GM18907 (cell line): ENCODE measurements at regions not wholly inside any gene's neighbourhood (a gene's known extent, or its start where the extent isn't known, plus 50 kb on each side); places are given as distances from the start of the nearest gene placed in this dataset.

Experiments
- ATAC-seq: cut with Tn5 transposase; IDR thresholded peaks from one replicate; pipeline ENCODE4 v1.9.1; 2021; ENCODE audit warnings: mild to moderate bottlenecking, moderate library complexity; ENCODE audit not compliant: unreplicated experiment

DNA sequence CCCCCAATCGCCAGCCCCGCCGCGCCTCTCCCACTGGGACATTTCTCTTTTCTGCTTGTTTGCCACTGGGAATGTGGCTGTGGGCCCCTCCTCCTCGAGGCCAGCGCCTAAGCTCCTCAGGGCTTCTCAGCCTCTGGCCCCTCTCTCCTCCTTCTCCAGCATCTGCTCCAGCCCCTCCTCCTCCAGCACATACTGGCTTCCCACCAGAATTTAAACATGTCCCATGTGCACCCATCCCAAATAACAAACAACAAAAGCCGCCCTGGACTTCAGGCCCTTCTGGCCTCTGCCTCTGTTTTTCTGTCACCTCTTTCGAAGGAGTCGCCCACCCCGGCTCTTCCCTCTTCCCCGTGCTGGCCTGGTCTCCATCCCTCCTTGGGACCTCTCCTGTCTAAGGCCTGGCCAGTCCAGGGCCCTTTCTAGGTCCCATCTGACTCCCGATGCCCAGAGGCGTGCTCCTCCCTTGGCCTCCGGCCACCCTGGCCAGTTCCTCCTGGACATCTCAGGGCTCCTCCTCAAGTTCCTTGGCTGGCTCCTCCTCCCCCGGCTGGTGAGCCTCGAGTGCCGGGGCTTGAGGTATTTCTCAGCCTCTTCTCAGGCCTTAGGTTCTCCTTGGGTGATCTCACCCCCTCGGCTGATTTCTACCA is 94.6 kb upstream of the SLC6A6 start:
- no peak for ATAC-seq

- ATAC-seq: no peak
Observed at GRCh38 chr3:14311729-14312128, 90.7 kb upstream of the SLC6A6 start.

- ATAC-seq: no peak
Observed at GRCh38 chr3:14312375-14312774, 90.0 kb upstream of the SLC6A6 start.

GRCh38 chr3:14317057-14317553 is 85.3 kb upstream of the SLC6A6 start:
- no peak for ATAC-seq

DNA sequence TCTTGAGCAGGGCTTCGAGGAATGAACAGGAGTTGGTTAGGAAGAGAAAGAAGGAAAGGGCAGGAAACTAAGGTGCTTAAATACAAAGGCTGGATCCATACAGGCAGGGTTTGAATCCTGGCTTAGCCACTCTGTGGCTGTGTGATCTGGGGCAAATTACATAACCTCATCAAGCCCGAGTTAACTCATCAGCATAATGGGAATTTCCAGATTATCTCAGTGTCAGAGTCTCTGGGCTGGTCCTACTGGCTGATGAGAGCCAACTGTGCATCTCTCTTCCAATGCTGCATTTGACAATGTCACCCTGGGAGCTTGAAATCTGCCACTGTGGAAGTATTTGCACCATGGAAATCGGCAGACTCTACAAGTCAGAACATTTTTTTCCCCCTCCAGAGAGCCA is 83.8 kb upstream of the SLC6A6 start:
- ATAC-seq: no peak

GRCh38 chr3:14319654-14320182 is 82.7 kb upstream of the SLC6A6 start:
- ATAC-seq: peak; percentile 93

- ATAC-seq: no peak
Observed at GRCh38 chr3:14320219-14320618, 82.2 kb upstream of the SLC6A6 start.

GRCh38 chr3:14322001-14322400 is 80.4 kb upstream of the SLC6A6 start:
- no peak for ATAC-seq

DNA sequence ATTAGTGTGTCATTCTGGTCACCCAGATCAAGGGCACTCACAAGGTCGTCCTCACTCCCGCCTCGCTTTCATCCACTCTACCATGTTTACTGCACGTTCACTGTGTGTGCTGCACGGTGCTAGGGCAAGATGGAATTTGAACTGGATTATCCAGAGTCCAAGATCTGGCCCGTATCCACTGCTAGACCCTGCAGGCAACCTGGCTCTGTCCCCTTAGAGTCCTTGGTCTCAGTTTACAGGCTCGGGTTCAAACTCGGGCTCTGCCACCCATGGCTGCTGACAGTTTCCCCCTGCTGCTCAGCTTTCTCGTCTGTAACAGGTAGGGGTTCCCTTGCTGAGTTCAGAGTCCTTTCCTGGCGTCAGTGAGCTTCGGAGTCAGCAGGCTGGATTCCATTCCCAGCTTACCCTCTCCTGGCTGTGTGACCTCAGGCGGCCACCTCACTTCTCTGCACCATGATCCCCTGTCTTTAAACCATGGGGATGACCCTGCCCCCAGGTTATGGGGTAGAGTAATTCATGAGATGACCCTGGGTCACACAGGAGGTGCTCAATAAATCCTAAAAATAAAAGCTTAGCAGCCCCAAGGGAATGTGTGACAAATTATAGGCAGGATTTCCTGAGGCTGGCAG is 79.6 kb upstream of the SLC6A6 start:
- ATAC-seq: no peak

DNA sequence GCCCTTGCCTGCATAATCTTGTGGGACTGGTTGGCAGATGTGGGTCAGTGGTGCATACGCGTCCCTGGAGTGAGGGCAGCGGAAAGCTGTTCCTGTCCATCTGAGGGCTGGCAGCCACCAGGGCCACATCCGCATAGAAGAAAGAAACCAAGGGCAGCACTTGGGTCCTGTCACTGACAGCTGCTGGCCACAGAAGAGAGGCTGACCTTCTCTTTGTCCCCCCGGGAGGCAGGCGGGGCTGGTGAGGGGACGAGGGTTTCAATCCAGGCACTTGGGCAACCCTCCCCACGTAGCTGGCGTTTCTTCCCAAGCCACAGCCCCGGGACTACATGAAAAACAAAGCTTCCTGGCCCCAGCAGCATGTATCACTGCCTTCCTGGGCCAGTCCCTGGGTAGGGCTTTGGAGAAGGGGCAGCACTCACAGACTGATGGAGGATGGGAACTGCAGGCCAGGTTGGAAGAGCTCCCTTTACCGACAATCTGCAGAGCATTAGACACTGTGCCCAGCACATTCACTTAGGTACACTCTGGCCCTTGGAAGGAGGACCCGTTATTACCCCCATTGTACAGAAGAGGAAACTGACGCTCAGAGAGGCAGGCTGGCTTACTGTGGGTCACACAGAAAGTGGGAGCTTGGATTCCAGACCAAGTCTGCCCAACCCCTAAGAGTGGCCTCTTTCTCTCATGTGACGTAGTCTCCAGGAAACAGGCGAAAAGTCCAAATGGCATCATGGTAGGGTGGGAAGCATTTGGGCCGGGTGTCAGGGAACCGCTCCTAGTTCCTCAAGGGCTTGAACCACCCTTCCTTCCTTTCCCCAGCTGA is 78.8 kb upstream of the SLC6A6 start:
- no peak for ATAC-seq

DNA sequence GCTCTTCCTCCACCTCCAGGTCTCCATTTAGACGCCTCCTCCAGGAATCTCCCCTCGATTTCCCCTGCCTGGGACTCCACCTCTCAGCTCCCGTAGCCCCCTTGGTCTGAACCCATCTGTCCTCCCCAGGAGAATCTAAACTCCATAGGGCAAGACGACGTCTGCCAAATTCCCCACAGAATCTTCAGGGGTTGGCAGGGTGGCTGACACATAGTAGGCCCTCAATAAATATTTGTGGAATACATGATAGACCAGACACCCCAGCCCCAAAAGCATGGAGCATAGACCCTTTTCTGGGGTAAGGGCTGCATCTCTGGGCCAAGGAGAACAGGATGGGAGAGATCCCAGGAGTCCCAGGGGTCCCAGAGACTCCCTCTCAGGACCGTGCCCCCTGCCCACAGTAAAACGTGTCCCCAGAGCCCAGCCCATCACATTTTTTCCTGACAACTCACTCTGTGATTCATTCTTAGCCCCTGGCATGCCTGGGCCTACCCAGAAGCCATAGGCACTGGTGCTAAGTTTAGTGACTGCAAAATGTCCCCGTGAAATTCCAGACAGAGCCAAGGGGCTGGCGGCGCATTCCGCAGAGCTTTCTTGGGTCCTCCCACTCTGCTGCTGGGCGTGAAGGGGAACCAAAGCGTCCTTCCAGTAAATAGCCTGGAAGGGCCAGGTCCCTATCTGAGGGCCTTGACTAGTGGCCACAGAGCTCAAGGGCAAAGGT is 78.0 kb upstream of the SLC6A6 start:
- no peak for ATAC-seq

DNA sequence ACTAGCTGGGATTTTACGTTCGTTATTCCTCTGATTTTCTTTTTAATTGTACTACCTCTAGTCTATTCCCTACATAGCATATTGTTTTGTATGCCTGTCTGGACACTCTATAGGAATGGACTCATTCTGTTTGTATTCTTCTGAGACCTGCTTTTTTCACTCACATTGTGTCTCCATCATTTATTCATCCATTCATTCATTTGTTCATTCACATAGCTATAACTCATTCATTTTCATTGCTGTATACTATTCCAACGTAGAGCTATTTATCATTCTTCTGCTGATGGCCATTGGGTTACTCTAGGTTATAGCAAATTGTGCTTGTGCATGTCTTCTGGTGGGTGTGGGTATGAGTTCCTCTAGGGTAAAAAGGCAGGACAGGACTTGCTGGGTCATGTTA is 74.0 kb upstream of the SLC6A6 start:
- no peak for ATAC-seq

DNA sequence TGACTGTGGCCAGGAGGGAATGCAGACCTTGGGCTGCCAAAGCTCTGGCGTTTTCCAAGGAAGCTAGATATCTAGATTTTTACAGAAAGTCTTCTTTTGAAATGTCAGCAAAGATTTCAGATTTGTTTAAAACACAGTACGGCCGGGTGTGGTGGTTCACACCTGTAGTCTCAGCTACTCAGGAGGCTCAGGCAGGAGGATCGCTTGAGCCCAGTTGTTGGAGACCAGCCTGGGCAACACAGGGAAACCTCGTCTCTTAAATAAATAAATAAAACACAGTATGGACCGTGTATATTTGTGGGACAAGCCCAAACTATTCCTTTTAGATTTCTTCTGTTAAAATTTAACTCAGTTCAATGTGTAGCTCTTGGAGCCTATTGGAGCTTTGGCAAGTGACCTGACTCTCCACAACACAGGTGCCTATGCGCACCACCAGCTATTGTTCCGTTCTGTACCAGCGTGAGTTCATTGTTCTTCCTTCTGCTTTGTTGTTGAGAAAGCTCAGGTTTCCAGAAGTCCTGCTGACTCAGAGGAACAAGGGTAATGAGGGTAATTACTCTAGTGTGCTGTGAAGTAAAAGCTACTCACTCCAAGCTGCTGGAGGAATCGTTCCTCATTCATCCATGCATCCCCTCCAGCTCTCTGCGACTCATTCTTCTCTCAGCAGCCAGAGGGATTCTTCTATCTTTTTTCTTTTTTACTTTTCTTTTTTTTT is 73.1 kb upstream of the SLC6A6 start:
- ATAC-seq: no peak

- no peak for ATAC-seq
Observed at GRCh38 chr3:14329842-14330241, 72.6 kb upstream of the SLC6A6 start.

GRCh38 chr3:14330508-14330907 is 71.9 kb upstream of the SLC6A6 start:
- ATAC-seq: no peak

DNA sequence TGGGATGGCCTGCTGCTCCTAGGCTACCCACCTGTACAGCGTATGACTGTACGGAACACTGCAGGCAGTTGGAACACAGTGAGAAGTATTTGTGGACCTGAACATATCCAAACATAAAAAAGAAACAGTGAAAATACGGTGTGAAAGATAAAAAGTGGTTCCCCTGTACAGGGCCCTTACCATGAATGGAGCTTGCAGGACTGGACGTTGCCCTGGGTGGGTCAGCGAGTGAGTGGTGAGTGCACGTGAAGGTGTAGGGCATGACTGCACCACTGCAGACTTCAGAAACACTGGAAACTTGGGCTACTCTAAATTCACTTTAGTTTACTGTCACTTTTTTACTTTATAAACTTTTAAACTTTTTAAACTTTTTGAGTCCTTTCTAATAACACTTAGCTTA is 71.2 kb upstream of the SLC6A6 start:
- no peak for ATAC-seq

- ATAC-seq: no peak
Observed at GRCh38 chr3:14332392-14332791, 70.0 kb upstream of the SLC6A6 start.

- ATAC-seq: no peak
Observed at GRCh38 chr3:14333215-14333614, 69.2 kb upstream of the SLC6A6 start.

DNA sequence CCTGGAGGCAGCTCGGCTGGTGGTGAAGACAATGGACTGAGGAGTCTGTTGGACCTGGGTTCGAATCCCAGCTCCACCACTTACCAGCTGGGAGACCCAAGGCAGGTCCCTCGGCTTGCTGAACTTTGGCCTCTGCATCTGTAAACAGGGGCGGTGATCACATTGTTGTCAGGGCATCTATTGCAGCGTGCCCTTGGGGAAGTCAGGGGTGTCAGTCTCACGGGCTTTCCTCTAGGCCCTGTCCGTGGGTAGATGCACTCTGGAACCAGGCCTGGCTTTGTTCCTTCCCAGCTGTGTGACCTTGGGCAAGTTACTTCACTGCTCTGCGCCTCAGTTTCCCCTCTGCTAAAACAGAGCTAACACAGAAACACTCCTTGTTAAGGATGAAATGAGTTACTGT is 68.8 kb upstream of the SLC6A6 start:
- no peak for ATAC-seq

DNA sequence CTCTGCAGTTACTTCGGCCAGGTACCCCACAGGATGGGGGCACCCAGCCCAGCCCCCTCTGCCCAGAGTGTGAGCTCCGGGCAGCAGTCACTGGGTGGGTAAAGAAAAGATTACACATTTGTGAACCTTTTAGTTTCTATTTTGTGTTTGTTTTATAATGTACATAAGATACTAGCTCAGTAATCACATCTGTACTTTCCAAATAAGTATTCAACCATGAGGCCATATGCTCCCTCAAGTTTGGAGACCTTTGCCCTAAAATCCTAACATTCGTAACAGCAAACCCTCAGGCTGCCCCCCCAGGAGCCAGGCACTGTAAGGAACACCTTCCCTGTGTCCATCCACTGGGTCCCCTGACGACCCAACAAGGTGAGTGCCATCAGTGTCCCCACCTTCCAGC is 68.3 kb upstream of the SLC6A6 start:
- ATAC-seq: no peak
